ENCODE measurements at regions not wholly inside any gene's neighbourhood (a gene's known extent, or its start where the extent isn't known, plus 50 kb on each side); places are given as distances from the start of the nearest gene placed in this dataset.

GRCh38 chr16:86046026-86046425 is 147.1 kb downstream of the IRF8 start:
- no peak for TF ChIP-seq POLR2A (IDR thresholded peaks at IDR 0.05; ENCODE audit: low read depth, low read length)
- no peak for TF ChIP-seq POLR2AphosphoS5 (IDR thresholded peaks at IDR 0.05; ENCODE audit: low read depth, low read length)
